SW480 (cell line): ENCODE measurements at regions not wholly inside any gene's neighbourhood (a gene's known extent, or its start where the extent isn't known, plus 50 kb on each side); places are given as distances from the start of the nearest gene placed in this dataset.
"Not testable (repeated sequence)": the region's sequence is repeated elsewhere in the genome, so short reads cannot be mapped to it uniquely, and the experiment has no call there.

Source experiments
- DNase-seq: peaks from one replicate; pipeline ENCODE4 v3.0.0-alpha.2; 2016; ENCODE audit warnings: low spot score

GRCh38 chr3:164927728-164928127, 150.6 kb downstream of the SI start:
- DNase-seq: no peak

- no peak for DNase-seq
These were observed 159.4 kb downstream of the SI start for GRCh38 chr3:164918905-164919304.

GRCh38 chr3:164912916-164913315, 165.4 kb downstream of the SI start:
- no peak for DNase-seq

GRCh38 chr3:164903820-164904451, 174.4 kb downstream of the SI start:
- DNase-seq: no peak

- no peak for DNase-seq
These were observed 181.0 kb downstream of the SI start for GRCh38 chr3:164897342-164897741.

- no peak for DNase-seq
These were observed 188.2 kb downstream of the SI start for GRCh38 chr3:164890061-164890460.

GRCh38 chr3:164883171-164883570, 195.1 kb downstream of the SI start:
- no peak for DNase-seq

DNA sequence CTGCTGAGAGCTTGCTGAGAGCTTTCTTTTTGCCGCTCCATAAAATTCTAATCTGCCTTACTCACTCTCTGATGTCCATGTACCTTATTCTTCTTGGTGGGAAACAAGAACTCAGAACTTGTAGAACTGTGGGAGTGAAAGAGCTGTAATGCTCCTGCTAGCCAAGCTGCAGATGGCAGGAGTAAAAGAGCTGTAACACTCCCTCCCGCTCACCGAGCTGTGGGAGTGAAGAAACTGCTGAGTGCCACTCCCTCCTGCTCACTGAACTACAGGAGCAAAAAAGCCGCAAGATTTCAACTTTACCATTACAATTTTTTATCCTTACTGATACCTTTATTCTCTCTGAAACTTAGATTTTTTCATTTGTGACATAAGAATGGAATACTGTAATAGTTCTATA, 199.1 kb downstream of the SI start:
- no peak for DNase-seq

DNA sequence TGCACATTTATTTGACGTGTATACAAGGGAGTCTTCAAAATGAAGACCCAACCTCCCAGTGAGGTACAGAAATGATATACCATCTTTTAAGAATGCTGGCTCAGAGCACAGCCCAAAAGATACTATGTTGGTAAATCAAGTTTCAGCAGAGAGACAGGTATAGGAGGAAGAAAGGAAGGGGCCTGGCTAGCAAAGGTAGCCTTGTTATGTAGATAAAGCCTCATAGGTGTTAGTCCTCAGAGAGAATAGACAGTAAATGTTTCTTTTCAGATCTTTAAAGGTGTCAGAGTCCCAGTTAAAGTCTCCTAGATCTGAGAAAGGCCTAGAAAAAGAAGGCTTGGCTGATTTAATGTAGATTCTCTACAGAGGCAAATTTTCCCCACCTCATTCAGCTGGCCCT, 213.8 kb downstream of the SI start:
- DNase-seq: no peak

DNA sequence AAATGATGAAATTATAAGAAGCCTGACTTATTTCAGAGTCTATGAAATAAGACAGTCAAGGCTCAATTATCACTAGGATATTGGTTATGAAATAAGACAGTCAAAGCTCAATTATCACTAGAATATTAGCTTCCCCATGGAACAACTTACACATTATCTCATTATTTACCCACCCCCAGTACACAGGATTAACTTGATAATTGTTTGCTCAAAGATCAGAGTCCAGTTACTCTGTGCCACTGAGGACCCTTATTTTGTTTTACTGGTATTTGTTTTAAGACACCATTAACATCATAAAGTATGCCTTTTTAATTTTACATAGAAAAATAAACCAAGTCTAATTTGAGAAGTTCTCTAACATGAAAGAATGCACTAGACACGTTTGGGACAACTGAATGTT, 225.4 kb downstream of the SI start:
- DNase-seq: no peak

GRCh38 chr3:164851905-164852304, 226.4 kb downstream of the SI start:
- DNase-seq: no peak

GRCh38 chr3:164851204-164851603, 227.1 kb downstream of the SI start:
- DNase-seq: no peak

DNA sequence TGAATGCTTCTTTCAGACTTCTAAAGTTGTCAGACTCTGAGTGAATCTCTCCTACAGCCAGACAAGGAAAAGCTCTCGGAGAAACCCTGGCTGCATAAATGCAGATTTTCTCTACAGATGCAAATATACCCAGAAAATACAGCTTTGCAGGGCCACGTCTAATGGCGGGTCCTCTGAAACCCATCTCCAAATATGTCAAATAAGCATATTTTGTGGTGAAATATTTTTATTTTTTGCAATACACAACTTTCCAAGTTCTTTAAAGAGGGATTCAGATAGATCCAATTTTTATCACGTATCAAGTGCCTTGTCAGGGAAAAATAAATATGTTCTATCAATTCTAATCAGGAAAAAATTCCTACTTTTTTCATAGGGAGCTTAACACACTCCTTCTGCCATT, 229.4 kb downstream of the SI start:
- no peak for DNase-seq

- no peak for DNase-seq
These were observed 232.6 kb downstream of the SI start for GRCh38 chr3:164845739-164846138.

DNA sequence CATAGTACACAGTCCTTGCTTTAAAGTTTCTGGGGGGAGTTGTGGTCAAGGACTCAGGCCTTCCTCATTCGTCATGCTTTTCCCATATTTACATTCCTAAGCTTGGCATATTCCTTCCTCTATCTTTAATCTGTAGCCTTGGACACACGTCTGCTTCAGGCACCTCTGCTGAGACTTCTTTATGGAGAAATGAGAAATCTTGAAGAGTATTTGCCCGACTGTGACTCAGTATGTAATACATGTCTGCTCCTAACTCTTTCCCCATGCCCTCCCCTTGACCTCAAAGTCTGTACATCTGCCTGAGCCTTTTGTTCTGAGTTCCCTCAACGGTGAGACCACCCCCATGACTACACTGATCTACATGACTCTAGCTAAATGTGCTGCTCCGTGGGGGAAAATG, 246.1 kb downstream of the SI start:
- no peak for DNase-seq

- DNase-seq: no peak
These were observed 260.0 kb downstream of the SI start for GRCh38 chr3:164818318-164818717.

GRCh38 chr3:164814106-164814505, 264.2 kb downstream of the SI start:
- DNase-seq: no peak

DNA sequence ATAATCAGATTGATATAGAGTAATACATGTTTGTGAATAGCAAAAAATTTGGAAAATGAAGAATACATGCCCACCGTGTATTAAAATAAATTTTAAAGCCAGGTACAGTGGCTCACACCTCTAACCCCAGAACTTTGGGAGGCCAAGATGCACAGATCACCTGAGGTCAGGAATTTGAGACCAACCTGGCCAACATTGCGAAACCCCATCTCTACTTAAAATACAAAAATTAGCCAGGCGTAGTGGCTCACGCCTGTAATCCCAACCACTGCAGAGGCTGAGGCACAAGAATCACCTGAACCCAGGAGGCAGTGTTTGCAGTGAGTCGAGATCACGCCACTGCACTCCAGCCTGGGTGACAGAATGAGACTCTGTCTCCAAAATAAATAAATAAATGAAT, 266.3 kb downstream of the SI start:
- DNase-seq: no peak

GRCh38 chr3:164806188-164806587, 272.1 kb downstream of the SI start:
- no peak for DNase-seq

DNA sequence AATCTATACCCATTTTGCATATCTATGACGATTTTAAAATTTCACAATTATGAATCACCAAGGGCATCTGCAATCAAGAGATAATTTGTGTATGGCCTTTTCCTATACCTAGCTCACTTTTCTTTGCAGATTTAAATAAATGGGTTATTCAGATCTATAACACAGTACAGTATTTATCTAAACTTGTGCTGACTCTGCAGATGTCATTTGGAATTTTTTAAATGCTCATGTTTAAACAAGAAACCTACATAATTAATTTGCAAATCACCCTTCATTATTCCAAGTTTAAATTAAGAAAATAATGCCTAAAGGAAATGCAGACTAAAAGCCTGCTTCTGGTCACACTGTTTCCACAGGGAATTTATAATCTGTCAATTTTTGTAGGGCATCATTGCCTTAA, 284.2 kb downstream of the SI start:
- no peak for DNase-seq

DNA sequence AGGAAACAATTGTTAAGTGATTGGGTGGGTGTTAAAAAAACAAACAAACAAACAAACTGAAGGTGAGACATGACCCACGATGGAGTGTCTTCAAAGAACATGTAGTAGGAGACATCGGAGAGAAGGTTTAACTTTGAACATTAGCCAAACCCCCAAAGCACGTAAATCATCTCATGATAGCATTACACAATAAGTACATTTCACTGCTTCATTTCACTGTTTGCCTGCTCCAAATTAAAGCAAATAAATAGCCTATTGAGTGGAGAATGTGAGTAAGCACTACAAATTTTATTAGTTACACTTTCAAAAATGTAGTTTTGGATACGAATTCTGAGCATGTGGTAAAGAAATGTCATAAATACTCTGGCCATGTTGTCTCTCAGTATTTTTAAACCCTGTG, 287.0 kb downstream of the SI start:
- no peak for DNase-seq

- DNase-seq: not testable (repeated sequence)
These were observed 293.9 kb downstream of the SI start for GRCh38 chr3:164784407-164784806.

DNA sequence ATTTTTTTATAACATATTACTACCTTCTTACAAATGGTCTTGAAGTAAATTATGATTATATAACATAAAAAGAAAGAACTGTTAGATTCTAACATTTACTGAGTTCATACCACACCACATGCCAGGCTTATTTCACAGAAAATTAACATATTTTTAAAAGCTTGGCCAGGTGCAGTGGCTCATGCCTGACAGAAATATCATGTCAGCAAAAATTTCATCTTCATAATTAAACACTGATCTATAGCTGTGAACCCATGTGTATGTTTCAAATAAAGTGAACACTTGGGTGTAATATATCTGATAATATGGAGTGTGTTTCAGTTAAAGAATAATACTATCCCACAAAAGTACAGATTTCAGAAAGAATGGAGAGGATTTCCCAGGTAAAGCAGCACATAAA, 296.5 kb downstream of the SI start:
- no peak for DNase-seq

- no peak for DNase-seq
These were observed 298.5 kb downstream of the SI start for GRCh38 chr3:164779816-164780215.

DNA sequence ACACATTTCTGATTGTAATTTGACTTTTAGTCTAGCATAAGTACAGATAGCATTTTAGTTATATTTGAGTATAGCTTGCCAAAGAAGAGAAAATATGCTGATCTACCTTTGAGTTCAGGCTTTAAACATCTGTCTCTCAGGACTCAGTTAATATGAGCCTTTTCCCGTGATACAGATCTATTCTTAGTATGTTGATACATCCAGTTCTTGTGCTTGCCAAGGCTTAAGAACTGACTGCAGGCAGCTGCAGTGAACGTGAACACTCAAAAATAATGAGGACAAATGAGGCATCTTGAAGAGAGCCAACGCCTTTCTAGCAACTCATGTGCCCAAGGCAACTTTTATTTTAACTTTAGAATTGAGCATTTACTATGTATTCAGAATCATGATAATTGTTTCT, 325.5 kb downstream of the SI start:
- no peak for DNase-seq
